Panc1 (cell line): ENCODE measurements at regions not wholly inside any gene's neighbourhood (a gene's known extent, or its start where the extent isn't known, plus 50 kb on each side); places are given as distances from the start of the nearest gene placed in this dataset.

Source experiments
- CTCF ChIP-seq: fragments of 450-650 bp; IDR thresholded peaks from 2 replicates; pipeline ENCODE4 v1.5.1; 2017; ENCODE audit warnings: mild to moderate bottlenecking
- POLR2AphosphoS5 ChIP-seq: IDR thresholded peaks from 2 replicates; pipeline ENCODE4 v1.6.1; 2012; ENCODE audit warnings: mild to moderate bottlenecking, low read depth, low read length, moderate library complexity
- TCF7L2 ChIP-seq: IDR thresholded peaks from 2 replicates; pipeline ENCODE4 v1.6.1; 2011; ENCODE audit warnings: mild to moderate bottlenecking, low read depth, low read length, inconsistent platforms
- TF ChIP-seq, protein P1 (sequence below), 2 experiments: IDR thresholded peaks; 2 replicates each; pipeline ENCODE4 v1.6.1; 2011 to 2012; ENCODE audit warnings: low read depth in 2 of 2, control low read depth in 1 of 2, low read length in 1 of 2, mild to moderate bottlenecking in 1 of 2, moderate library complexity in 1 of 2; ENCODE audit not compliant: insufficient read depth in 1 of 2

DNA sequence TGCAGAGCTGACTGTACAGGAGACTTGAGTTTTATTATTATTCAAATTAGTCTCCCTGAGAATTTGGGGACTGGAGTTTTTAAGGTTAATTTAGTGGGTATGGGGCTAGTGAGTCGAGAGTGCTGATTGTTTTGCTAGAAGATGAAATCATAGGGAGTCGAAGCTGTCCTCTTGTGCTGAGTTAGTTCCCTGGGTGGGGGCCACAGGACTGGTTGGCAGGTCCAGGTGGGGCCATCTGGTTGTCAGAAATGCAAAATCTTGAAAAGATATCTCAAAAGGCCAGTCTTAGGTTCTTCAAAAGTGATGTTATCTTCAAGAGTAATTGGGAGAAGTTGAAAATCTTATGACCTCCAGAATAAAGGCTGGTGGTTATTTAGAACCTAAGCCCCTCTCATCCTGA, 267.3 kb downstream of the MYCN start:
- TF ChIP-seq CTCF (no peak), POLR2AphosphoS5 (no peak), TCF7L2 (no peak)
- TF ChIP-seq, protein P1, sequence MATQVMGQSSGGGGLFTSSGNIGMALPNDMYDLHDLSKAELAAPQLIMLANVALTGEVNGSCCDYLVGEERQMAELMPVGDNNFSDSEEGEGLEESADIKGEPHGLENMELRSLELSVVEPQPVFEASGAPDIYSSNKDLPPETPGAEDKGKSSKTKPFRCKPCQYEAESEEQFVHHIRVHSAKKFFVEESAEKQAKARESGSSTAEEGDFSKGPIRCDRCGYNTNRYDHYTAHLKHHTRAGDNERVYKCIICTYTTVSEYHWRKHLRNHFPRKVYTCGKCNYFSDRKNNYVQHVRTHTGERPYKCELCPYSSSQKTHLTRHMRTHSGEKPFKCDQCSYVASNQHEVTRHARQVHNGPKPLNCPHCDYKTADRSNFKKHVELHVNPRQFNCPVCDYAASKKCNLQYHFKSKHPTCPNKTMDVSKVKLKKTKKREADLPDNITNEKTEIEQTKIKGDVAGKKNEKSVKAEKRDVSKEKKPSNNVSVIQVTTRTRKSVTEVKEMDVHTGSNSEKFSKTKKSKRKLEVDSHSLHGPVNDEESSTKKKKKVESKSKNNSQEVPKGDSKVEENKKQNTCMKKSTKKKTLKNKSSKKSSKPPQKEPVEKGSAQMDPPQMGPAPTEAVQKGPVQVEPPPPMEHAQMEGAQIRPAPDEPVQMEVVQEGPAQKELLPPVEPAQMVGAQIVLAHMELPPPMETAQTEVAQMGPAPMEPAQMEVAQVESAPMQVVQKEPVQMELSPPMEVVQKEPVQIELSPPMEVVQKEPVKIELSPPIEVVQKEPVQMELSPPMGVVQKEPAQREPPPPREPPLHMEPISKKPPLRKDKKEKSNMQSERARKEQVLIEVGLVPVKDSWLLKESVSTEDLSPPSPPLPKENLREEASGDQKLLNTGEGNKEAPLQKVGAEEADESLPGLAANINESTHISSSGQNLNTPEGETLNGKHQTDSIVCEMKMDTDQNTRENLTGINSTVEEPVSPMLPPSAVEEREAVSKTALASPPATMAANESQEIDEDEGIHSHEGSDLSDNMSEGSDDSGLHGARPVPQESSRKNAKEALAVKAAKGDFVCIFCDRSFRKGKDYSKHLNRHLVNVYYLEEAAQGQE (IDR thresholded peaks at IDR 0.05; ENCODE audit: insufficient read depth in 1 of 2, low read depth in 2 of 2, low read length in 1 of 2) = no peak
